Colonic mucosa (tissue), 4 donors: ENCODE measurements at regions not wholly inside any gene's neighbourhood (a gene's known extent, or its start where the extent isn't known, plus 50 kb on each side); places are given as distances from the start of the nearest gene placed in this dataset.

ENCODE experiments used
- DNase-seq: peaks from one replicate; pipeline ENCODE4 v3.0.0-alpha.2; 2020
- H3K27ac ChIP-seq: fragments of 200-600 bp; one replicate; pipeline ENCODE4 v1.8.0; 2021
- H3K27me3 ChIP-seq: fragments of 200-600 bp; one replicate; pipeline ENCODE4 v1.8.0; 2021
- H3K36me3 ChIP-seq: fragments of 200-600 bp; one replicate; pipeline ENCODE4 v1.8.0; 2021
- H3K4me1 ChIP-seq: fragments of 200-600 bp; one replicate; pipeline ENCODE4 v1.8.0; 2021; ENCODE audit warnings: mild to moderate bottlenecking
- H3K4me3 ChIP-seq: fragments of 200-600 bp; one replicate; pipeline ENCODE4 v1.8.0; 2021
- H3K9ac ChIP-seq, 2 donors: one replicate each; pipeline ENCODE4 v1.7.0; 2013; ENCODE audit warnings: control low read depth in 2 of 2, low read depth in 2 of 2, low read length in 2 of 2
- H3K9me3 ChIP-seq: fragments of 200-600 bp; one replicate; pipeline ENCODE4 v1.8.0; 2021
- intact Hi-C: fragments of 100-400 bp; cut with DNase I; formaldehyde crosslinking; loops from one replicate; pipeline ENCODE4 v1.14.1; 2022
- TF ChIP-seq, protein P1 (sequence below): fragments of 200-600 bp; IDR thresholded peaks from one replicate; pipeline ENCODE4 v1.8.0; 2022; ENCODE audit warnings: antibody characterized with exemption, mild to moderate bottlenecking
- donor health status: healthy.
- donor health status: DM: no; HTN: no; CAD: no.
- donor health status: DM: no; HTN: no; CAD: no.

DNA sequence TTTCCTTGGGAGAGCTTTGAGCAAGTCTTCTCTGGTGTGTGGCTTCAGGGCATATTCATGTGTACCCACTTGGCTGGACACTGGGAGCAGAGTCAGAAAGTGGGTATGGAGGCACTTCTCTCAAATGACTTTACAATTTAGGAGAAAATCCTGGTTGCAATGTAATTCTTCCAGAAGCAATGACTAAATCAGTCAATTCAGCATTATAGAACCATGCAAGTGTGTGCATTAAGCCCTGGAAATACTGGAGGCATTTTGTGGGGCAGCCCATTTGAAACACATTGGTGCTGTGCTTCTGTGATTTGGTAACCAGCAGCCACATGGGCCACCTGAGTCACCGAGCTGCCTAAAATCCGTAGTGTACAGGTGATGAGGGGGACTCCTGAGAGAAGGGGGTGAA is 94.6 kb upstream of the TAS2R1 start:
- TF ChIP-seq, protein P1, sequence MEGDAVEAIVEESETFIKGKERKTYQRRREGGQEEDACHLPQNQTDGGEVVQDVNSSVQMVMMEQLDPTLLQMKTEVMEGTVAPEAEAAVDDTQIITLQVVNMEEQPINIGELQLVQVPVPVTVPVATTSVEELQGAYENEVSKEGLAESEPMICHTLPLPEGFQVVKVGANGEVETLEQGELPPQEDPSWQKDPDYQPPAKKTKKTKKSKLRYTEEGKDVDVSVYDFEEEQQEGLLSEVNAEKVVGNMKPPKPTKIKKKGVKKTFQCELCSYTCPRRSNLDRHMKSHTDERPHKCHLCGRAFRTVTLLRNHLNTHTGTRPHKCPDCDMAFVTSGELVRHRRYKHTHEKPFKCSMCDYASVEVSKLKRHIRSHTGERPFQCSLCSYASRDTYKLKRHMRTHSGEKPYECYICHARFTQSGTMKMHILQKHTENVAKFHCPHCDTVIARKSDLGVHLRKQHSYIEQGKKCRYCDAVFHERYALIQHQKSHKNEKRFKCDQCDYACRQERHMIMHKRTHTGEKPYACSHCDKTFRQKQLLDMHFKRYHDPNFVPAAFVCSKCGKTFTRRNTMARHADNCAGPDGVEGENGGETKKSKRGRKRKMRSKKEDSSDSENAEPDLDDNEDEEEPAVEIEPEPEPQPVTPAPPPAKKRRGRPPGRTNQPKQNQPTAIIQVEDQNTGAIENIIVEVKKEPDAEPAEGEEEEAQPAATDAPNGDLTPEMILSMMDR = no peak
- no peak overlapping the region for H3K27ac ChIP-seq
- H3K36me3 ChIP-seq = no peaks in the 10 kb centered on the region

DNA sequence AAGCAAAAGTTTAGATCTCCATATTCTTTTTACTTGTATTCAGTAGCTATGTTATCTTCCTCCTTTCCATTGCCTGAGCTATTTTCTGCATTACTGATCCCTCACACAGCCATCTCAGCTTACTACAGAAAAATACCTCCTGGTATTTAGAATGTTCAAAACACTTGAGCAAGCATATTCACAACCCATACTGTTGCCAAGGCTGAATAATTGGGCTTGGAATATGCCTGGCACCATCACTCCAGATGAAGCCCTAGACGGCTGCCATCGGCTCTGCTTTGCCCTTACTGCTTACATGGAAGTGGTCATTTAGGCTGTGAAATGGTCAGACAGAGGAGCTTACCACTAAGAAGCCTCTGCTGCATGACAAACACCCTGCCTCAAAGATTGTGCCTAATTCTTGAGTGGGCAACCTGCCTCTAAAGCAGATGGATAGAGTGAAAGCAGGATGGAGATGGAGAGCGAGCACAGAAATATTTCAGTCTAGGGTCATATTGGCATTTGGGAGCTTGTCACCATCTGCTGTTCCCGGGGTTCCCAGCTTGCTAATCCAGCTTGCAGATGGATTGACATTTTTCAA is 92.5 kb upstream of the TAS2R1 start:
- no peaks in the 10 kb centered on the region for H3K4me1 ChIP-seq
- H3K36me3 ChIP-seq = no peaks in the 10 kb centered on the region
- no peak overlapping the region for H3K9ac ChIP-seq
- no peak overlapping the region for H3K4me3 ChIP-seq
- TF ChIP-seq, protein P1 = no peak
- H3K9me3 ChIP-seq = no peaks in the 10 kb centered on the region
- no peak overlapping the region for H3K27ac ChIP-seq
- intact Hi-C loops = no loop called here
- no peaks in the 10 kb centered on the region for H3K27me3 ChIP-seq
- DNase-seq = no peak

More for the DNA sequence above, 94.6 kb upstream of the TAS2R1 start:
- no peak overlapping the region for H3K9ac ChIP-seq
- DNase-seq = no peak
- intact Hi-C loops = no loop called here
- H3K27me3 ChIP-seq = no peaks in the 10 kb centered on the region
- no peak overlapping the region for H3K4me3 ChIP-seq
- no peaks in the 10 kb centered on the region for H3K9me3 ChIP-seq
- no peaks in the 10 kb centered on the region for H3K4me1 ChIP-seq

DNA sequence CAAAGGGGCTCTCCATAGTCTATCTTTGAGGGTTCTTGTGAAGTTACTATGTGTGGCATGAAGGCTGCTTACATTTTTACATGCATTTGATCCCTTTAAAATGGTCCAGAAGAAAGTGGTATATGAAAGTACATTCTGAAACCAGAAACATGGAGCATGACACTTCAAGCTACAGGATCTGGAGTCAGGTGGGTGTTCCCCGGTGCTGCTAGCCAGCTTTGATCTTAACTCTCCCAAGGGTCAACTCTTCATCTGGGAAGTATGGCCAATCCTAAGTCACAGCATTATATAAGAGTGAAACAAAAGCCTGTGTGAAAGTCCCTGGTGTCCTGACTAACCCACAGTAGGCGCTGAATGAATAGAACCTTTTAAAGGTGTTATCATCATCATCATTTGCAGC is 91.0 kb upstream of the TAS2R1 start:
- Histone ChIP-seq H3K36me3 (no peaks in the 10 kb centered on the region), H3K9ac (no peak overlapping the region), H3K27ac (no peak overlapping the region), H3K4me3 (no peak overlapping the region), H3K27me3 (no peaks in the 10 kb centered on the region), H3K9me3 (no peaks in the 10 kb centered on the region), H3K4me1 (no peaks in the 10 kb centered on the region)
- TF ChIP-seq, protein P1 = no peak
- intact Hi-C loops = no loop called here
- DNase-seq = no peak

DNA sequence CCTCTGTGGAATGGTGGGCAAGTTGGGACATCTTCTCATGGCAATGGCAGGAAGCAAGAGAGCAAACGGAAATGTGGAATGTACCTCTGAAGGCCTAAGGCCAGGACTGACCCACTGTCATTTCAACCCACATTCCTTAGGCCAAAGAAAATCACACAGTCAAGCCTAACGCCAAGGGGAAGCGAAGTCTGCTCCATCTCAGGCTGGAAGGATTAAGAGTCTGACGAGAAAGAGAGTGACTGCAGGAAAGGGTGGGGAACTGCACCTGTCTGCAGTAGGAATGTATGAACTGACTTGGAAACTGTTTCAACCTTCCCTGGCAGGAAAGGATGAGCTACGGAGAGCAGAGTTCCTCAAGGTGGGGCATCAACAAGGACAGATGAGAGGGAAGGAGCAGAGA is 90.2 kb upstream of the TAS2R1 start:
- Histone ChIP-seq H3K4me1 (no peaks in the 10 kb centered on the region), H3K36me3 (no peaks in the 10 kb centered on the region), H3K9ac (no peak overlapping the region), H3K9me3 (no peaks in the 10 kb centered on the region), H3K27me3 (no peaks in the 10 kb centered on the region), H3K27ac (no peak overlapping the region), H3K4me3 (no peak overlapping the region)
- intact Hi-C loops = no loop called here
- no peak for DNase-seq
- TF ChIP-seq, protein P1 = no peak

DNA sequence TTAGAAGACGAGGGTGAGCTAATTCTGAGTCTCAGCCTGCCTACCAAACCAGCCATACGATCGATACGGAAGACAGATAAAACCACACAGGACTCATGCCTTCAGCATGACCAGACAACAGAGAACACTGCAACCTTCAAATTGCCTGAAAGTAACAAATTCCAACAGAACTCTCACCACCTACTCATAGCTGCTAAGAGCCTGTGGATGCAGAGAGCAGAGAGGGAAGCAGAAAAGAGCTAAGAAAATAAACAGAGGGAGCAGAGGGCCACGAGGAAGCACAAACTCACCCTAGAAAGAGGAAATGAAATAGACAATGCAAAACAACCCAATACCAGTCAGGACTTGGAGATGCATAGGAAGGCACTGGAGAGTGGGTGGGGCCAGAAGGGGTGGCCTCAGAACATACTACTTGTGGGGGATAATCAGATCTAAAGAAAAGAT is 86.7 kb upstream of the TAS2R1 start:
- no peak for DNase-seq
- Histone ChIP-seq H3K36me3 (no peaks in the 10 kb centered on the region), H3K4me1 (no peaks in the 10 kb centered on the region), H3K27me3 (no peaks in the 10 kb centered on the region), H3K4me3 (no peak overlapping the region), H3K9me3 (no peaks in the 10 kb centered on the region), H3K9ac (no peak overlapping the region), H3K27ac (no peak overlapping the region)
- intact Hi-C loops = no loop called here
- TF ChIP-seq, protein P1 = no peak
